SK-N-MC (cell line): ENCODE measurements at regions not wholly inside any gene's neighbourhood (a gene's known extent, or its start where the extent isn't known, plus 50 kb on each side); places are given as distances from the start of the nearest gene placed in this dataset.

Source experiments
- DNase-seq: peaks from one replicate; pipeline ENCODE4 v3.0.0-alpha.2; 2011; ENCODE audit warnings: low read depth, low spot score
- H3K27ac ChIP-seq: fragments of 200-600 bp; sonication (generic); 2 replicates; pipeline ENCODE4 v1.5.1; 2016; ENCODE audit warnings: mixed run types
- H3K36me3 ChIP-seq: fragments of 200-600 bp; sonication (generic); 2 replicates; pipeline ENCODE4 v1.6.1; 2017; ENCODE audit warnings: antibody characterized with exemption, low read length, mixed read lengths; ENCODE audit not compliant: insufficient read depth
- H3K4me3 ChIP-seq: fragments of 200-600 bp; sonication (generic); 2 replicates; pipeline ENCODE4 v1.5.1; 2016
- H3K9ac ChIP-seq: fragments of 200-600 bp; sonication (generic); 2 replicates; pipeline ENCODE4 v1.8.0; 2017; ENCODE audit warnings: mixed run types, mixed read lengths; ENCODE audit not compliant: insufficient read length
- H3K9me3 ChIP-seq: fragments of 200-600 bp; sonication (generic); 2 replicates; pipeline ENCODE4 v1.6.1; 2017; ENCODE audit warnings: low read depth, mild to moderate bottlenecking, antibody characterized with exemption, low read length, moderate library complexity, mixed read lengths
- EZH2 ChIP-seq: fragments of 200-600 bp; sonication (generic); IDR thresholded peaks from one replicate; pipeline ENCODE4 v1.6.1; 2017; ENCODE audit warnings: antibody characterized with exemption
- FOXP2 ChIP-seq: optimal IDR thresholded peaks from 2 replicates; pipeline ENCODE3; 2011; ENCODE audit warnings: mild to moderate bottlenecking, moderate library complexity; ENCODE audit not compliant: insufficient read depth; ENCODE audit errors: extremely low read length, control extremely low read depth
- POLR2AphosphoS5 ChIP-seq: IDR thresholded peaks from 2 replicates; pipeline ENCODE4 v1.6.1; 2012; ENCODE audit warnings: mild to moderate bottlenecking, low read depth, low read length, borderline replicate concordance

DNA sequence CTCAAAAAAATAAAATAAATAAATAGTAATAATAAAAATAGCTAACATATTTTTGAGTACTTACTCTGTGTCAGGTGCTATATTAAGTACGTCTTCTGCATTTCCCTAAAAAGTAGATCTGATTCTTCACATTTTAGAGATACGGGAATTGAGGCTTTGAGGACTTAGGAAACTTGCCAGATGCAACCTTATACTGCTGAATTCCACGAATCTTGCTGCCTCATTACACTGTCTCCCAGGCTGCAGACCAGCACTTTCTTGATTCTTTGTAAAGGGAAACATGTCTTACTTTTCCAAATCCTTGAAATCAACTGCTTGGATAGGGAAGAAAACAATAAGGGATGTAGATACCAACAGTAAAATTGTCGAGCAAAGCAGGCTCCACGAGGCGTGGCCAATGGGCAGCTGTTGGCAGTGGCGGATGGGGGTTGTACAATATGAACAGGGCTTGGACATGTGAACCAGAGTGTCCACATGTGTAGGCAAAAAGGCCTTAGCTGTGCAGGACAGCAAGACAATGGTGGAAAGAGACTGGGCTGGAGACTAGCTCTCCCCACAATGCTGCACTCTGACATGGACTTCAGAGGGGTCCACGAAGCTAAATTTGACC, 124.3 kb upstream of the RAI14 start:
- H3K4me3 ChIP-seq = no peak overlapping the region
- DNase-seq = no peak
- H3K9ac ChIP-seq = no peak overlapping the region
- TF ChIP-seq POLR2AphosphoS5 = no peak
- TF ChIP-seq EZH2 = no peak
- no peak for TF ChIP-seq FOXP2
- no peaks in the 10 kb centered on the region for H3K36me3 ChIP-seq
- H3K9me3 ChIP-seq = no peaks in the 10 kb centered on the region
- H3K27ac ChIP-seq = no peak overlapping the region

DNA sequence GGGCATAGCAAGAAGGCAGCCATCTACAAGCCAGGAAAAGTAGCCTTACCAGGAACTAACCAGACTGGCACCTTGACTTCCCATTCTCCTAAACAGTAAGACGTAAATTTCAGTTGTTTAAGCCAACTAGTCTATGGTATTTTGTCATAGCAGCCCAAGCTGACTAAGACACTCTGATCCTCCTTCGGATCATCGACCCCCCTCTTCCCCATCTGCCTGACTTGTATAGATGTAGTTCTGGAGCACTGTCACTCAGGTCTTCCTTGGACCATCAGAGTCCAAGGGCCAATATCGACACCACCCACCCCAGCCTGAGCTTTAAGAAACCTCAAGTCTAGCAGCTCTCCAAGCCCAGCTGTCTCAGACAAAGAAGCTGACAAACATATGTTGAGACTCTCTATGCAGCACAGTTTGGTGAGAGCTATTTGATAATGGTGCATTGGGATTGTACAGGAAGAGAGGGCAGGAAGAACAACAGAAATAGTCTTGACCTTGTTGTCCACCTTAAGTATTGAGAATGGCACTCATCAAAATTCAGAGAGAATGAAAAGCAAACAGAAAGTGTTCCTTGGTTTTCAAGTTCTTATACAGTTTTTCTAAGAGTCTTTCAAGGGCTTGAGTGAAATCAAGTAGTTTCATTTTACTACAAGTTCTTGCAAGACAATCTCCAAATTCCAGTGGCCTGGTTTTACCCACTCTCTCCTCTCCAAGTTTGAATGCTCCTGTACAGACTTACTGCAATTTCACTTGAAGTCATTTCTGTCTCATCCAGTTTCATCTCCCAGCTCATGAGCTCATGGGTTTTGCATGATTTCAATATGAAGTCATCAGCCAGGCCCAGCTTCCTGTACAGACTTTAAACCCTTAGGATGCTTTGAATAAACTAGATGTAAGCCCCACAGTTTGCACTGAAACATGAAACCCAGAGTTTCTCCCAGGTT, 122.3 kb upstream of the RAI14 start:
- TF ChIP-seq POLR2AphosphoS5 (no peak), EZH2 (no peak), FOXP2 (no peak)
- DNase-seq = no peak
- Histone ChIP-seq H3K9me3 (no peaks in the 10 kb centered on the region), H3K4me3 (no peak overlapping the region), H3K27ac (no peak overlapping the region), H3K9ac (no peak overlapping the region), H3K36me3 (no peaks in the 10 kb centered on the region)

GRCh38 chr5:34534523-34535103, 121.5 kb upstream of the RAI14 start:
- DNase-seq = no peak
- Histone ChIP-seq H3K9me3 (no peaks in the 10 kb centered on the region), H3K4me3 (no peak overlapping the region), H3K36me3 (no peaks in the 10 kb centered on the region), H3K27ac (no peak overlapping the region), H3K9ac (no peak overlapping the region)
- TF ChIP-seq EZH2 = no peak
- no peak for TF ChIP-seq FOXP2
- no peak for TF ChIP-seq POLR2AphosphoS5

DNA sequence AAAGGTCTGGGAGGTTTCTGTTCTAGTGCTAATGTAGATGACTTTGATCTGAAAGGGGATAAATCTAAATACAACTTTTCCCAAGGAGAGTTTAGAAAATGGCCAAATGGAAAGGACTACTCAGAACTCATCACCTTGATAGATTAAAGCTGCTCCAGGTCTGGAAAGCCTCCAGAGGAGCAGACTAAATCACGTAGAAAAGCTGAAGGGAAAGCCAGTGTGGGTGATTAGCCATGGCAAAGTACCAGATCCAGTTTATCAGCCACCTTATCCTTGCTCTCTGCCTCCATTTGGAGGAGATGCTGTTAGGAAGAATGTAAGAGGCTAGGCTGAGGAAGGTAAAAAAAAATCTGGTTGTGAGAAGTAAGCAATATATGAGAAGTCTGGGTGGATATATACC, 120.7 kb upstream of the RAI14 start:
- H3K9me3 ChIP-seq = no peaks in the 10 kb centered on the region
- H3K9ac ChIP-seq = no peak overlapping the region
- H3K27ac ChIP-seq = no peak overlapping the region
- DNase-seq = no peak
- no peak overlapping the region for H3K4me3 ChIP-seq
- TF ChIP-seq POLR2AphosphoS5 (no peak), EZH2 (no peak), FOXP2 (no peak)
- no peaks in the 10 kb centered on the region for H3K36me3 ChIP-seq

DNA sequence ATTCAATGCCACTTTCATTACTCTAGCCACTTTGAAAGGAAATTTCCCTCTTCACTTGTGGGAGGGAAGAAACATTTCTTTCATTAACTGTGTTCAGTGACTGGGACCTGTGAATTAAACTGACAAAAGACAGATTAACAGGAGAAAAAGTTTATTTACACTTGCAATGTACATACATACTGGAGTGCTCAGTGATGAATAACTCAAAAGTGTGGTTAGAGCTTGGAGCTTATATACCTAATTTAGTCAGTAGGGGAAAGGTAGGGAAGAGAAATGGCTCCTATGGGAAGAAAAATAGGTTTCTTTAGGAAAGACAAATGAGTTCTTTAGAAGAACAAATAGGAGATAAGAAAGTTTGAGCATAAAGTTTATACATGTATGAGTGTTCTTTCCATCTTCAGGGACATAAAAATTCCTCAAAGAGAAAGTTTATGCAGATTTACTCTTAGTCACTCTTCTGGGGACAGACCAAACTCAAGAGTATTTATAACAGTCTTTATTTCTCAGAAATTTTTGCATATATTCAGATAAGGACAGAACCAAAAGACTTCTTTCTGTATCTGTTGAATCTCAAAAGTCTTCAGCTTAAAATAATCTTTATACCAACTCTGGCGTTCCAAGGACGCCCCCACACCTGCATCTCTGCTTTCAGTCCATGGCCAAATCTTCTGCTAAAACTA, 120.0 kb upstream of the RAI14 start:
- no peaks in the 10 kb centered on the region for H3K36me3 ChIP-seq
- H3K9me3 ChIP-seq = no peaks in the 10 kb centered on the region
- DNase-seq = no peak
- no peak overlapping the region for H3K9ac ChIP-seq
- H3K27ac ChIP-seq = no peak overlapping the region
- TF ChIP-seq POLR2AphosphoS5 = no peak
- TF ChIP-seq EZH2 = no peak
- TF ChIP-seq FOXP2 = no peak
- no peak overlapping the region for H3K4me3 ChIP-seq

GRCh38 chr5:34536699-34537098, 119.4 kb upstream of the RAI14 start:
- TF ChIP-seq EZH2 = no peak
- no peak for TF ChIP-seq POLR2AphosphoS5
- no peak for TF ChIP-seq FOXP2
- no peak overlapping the region for H3K9ac ChIP-seq
- no peak overlapping the region for H3K27ac ChIP-seq
- no peak for DNase-seq
- H3K9me3 ChIP-seq = no peaks in the 10 kb centered on the region
- no peaks in the 10 kb centered on the region for H3K36me3 ChIP-seq
- no peak overlapping the region for H3K4me3 ChIP-seq

GRCh38 chr5:34538026-34538672, 118.0 kb upstream of the RAI14 start:
- TF ChIP-seq POLR2AphosphoS5 = no peak
- no peak for TF ChIP-seq EZH2
- no peak for TF ChIP-seq FOXP2
- H3K36me3 ChIP-seq = no peaks in the 10 kb centered on the region
- H3K4me3 ChIP-seq = no peak overlapping the region
- no peaks in the 10 kb centered on the region for H3K9me3 ChIP-seq
- DNase-seq = no peak
- H3K9ac ChIP-seq = no peak overlapping the region
- no peak overlapping the region for H3K27ac ChIP-seq
